GM18867 (cell line): ENCODE measurements at regions not wholly inside any gene's neighbourhood (a gene's known extent, or its start where the extent isn't known, plus 50 kb on each side); places are given as distances from the start of the nearest gene placed in this dataset.

Source experiments
- ATAC-seq: cut with Tn5 transposase; IDR thresholded peaks from one replicate; pipeline ENCODE4 v1.9.1; 2021; ENCODE audit warnings: mild to moderate bottlenecking, moderate library complexity; ENCODE audit not compliant: unreplicated experiment

DNA sequence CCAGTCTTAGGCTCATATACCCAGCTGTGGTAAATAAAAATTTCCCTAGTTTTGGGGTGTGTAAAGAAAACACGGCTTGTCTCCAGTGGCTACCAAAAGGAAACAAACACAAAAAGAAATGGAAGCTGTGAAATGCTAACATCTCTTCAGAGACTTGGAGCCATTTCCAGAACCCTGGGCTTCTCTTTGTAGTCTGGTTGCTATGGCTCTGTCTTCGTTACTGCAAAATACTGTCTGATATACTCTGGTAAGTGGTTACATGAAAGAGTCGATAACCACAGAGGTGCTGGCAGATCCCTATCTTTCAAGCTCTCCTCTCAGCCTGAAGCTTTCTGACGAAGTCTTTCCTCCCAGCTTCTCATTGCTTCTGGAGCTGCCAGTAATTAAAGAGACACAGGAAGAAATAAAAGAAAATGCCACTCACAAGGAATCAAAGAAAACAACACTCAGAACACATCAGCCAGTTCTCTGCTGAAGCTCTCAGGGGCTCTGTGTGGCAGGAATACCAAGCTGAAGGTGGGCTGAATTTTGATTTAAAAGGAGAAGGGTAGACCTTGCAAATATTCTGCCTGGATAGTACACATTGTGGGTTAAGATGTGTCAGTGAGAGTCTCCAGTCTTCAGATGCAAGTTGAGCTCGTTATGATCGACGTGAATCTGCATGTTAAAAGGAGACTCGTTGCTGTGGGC is 107.6 kb upstream of the FAM9C start:
- ATAC-seq = no peak

DNA sequence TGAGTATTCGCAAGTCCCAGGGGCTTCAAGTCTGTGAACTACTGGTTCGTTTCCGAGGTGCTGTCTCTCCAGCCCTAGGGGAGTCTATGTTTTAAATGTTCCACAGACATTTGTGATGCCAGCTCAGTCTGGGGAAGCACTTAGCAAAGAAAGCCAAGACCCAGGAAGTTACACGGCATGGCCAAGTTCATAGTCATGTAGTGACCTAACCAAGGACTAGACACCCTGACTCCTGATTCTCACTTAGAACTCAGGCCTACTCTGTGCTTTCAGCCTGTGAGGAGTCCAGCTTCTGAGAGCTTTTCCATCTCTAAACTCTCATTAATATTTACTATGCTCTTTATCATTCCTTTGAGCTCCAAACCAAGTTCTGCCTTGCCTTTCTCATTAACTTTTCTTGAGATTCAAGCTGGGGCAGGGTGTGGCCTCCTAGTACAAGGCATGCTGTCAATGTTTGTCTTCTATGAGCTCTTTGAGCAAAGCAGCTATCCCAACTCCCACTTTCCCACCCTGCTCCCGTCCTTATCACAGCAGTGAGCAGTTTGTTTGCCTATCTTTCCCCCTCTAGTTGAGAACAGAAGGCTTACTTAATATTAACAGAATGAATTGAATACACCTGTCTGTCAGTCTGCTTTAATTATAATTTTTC is 105.4 kb upstream of the FAM9C start:
- no peak for ATAC-seq

DNA sequence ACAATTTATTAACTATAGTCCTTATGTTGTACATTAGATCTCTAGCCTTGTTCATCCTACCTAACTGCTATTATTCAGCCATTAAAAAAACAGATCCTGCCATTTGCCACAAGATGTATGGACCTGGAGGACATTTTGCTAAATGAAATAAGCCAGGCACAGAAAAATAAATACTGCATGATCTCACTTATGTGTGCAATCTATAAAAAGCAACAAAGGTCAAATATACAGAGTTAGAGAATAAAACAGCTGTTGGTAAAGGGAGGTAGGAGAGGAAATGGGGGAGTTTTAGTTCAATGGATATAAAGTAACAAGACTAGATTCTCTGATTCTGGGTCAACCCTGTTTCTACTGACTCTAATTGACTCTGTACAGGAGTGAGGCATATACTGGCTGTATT is 103.3 kb upstream of the FAM9C start:
- ATAC-seq = no peak

DNA sequence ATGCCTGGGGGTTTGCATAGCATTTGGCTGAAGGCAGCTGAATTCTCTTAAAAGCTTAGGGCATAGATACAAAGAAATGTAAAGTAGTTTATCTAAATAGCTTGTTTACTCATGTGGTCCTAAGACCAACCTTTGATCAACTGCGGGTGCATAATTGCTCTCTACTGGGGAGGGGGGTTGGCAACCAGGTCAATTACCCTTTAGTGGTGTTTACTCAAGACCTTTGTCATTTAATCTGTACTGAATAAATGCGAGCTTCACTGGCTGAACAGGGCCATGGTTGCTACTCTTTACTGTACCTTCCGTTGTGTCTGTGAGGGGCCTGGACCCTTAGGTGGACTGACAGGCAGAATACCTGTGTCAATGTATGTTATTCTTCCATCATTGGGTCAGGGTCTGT is 102.7 kb upstream of the FAM9C start:
- no peak for ATAC-seq

DNA sequence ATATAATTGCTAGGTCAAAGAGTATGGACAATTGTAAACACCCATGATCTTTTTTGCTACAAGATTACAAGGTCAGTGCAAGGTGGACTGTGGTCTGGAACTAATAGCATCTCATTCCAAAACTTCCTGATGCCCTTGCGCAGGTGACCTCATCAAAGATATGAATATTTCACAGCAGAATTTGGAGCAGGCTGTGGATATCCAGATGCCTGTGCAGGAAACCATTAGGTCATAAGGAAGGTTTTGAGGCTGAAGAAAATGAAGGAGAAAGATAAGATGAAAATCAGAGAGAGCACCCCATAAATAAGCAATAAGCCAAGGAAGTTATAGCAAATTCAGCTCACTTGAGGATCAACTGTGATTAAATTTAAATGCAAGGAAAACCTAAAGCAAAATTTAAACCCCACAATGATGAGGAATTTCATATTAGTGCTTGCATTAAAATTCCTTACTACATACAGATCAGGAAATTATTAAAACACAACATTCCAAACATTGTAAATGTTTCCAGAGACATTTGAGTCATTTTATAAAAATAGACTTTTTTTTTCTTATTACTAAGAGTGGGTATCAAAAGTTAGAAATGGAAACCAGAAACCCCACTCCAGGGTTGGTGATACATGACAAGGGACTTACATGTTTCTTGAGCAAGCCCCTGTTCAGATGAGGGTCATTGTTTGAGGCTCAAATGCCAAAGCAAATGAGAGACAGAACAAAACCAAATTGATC is 100.7 kb upstream of the FAM9C start:
- ATAC-seq = no peak

DNA sequence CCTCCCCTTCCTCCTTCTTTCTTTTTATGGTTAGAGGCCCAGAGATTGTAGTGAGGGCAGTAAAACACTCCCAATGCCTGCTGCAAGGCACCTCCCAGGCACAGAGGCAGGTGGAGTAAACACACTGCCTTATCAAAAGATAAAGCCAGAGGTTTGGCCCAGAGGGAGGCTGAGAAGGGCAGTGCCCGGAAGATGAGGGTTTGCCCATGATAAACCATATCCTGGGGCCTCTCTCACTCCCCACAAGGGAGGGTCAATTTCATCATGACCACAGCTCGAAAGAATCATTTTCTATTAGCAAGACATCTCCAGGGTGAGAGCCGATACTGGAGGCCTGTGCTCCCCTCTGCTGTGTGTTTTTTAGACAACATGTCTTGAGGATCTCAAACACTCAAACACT is 98.5 kb upstream of the FAM9C start:
- no peak for ATAC-seq

DNA sequence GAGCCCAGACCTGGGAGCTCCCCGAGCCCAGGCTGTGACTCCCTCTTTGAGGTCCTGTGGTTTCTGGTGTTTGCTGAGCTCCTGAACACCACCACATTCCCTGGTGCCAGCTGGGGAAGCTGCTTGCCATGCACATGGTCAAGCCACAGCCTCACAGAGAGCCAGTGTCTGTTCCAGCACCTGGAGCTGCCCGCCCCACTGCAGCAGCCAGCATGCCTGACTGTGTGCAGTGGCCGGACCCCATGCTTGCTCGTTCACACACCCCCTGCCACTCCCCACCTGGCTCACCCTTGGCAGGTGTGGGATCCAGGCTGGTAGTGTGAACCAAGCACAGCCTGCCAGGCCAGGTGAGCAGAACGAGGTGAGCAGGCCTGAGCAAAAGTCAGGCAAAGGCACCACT is 95.6 kb upstream of the FAM9C start:
- no peak for ATAC-seq

DNA sequence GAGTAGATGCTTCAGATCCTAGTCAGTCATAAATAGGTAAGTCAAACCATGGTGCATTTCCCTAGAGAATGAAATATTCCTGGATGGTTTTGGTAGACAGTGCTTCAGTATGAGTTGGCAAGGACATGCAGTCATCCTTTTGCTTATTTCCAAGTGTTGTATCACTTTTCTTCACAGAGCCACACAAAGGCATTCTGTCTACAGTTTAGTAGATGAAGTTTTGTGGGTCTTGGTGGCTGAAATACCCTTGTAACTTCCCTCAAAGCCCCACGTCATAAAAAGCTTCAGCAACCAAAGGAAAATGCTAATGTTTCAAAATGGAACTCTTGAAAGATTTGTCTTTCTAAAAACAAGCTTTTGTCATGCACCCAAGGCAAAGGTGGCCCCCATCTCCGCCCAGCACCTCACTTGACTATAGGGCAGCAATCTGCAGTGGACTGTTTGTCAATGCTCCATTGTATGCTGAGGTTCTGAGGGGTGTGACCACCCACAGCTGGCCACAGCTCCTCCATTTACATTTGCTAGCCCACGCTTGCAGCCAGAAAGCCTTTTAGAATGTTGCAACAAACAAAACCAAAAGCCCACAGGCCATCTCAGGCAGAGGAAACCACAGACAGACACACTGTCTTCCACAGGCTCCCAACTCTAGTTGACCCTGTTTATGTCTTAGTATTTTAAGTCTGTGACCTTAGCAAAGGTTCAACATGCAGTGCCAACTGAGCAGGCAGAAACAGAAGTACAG is 87.1 kb upstream of the FAM9C start:
- no peak for ATAC-seq

DNA sequence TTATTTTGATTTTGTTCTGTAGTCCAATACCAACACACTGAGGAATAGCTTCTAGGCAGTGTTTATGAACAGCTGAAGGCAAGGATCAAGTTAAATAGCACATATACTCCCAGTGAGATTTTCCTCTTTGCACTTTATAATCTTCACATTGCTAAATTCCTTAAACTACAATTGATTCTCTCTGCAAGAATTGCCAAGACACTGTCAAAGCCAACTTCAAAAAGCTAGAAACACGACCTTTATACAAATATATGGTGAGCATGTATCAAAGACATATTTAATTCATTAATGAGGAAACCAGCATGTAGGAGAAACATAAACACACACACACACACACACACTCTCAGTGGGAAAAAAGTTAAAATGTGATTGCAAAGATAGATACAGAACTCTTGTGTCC is 86.4 kb upstream of the FAM9C start:
- ATAC-seq = no peak

DNA sequence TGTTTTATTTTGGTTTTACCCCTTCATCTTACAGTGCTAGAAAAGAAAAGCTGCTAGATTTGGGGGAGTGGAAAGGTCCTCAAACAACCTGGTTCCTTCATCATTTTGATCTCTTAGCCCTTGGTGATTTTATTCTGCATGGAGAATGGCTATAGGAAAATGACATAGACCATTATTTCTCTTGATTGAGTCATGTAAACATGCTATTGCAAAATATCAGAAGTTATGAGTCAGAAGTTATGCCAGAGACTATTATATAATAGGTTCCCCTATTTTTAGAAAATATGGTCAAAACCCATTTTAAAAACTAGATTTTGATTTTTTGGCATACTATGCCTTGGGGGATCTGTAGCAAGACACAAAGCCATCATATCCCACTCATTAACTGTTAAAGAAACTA is 83.7 kb upstream of the FAM9C start:
- ATAC-seq = no peak

DNA sequence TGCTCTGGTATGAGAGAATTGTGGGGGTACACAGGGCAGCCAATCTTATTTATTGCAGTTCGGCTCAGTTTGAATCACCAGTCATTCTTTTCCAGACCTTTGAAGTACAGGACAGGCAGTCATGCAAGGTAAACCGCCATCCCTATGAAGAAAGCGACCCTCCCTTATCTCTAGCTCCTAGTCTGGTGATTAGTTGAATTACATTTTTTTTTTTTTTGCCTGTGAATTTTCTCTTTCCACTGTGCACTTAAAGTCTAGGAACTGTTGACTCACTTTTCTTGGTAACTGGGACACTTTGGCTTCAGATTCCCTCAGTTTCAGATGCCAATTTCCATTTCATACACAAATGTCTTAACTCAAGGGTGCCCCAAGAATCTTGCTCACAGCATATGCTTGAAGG is 82.4 kb upstream of the FAM9C start:
- no peak for ATAC-seq

DNA sequence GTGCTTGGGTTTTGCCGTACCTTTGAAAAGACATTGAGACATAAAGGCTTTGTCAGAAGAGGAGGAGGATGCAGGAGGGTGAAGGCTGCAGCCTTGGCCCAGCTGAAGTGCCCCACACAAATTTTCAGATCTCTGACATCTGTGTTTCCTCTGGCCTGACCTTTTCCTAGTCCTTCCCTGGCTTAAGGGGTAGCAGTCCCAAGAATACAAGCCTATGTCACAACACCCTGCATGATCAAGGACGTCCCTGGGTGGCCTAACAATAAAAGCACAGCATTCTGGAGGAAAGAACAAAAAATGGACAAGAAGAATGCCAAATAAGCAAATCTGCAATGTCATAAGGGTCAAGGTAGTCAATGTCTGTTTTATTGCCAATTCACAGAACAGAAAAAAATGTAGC is 80.8 kb upstream of the FAM9C start:
- ATAC-seq = no peak

DNA sequence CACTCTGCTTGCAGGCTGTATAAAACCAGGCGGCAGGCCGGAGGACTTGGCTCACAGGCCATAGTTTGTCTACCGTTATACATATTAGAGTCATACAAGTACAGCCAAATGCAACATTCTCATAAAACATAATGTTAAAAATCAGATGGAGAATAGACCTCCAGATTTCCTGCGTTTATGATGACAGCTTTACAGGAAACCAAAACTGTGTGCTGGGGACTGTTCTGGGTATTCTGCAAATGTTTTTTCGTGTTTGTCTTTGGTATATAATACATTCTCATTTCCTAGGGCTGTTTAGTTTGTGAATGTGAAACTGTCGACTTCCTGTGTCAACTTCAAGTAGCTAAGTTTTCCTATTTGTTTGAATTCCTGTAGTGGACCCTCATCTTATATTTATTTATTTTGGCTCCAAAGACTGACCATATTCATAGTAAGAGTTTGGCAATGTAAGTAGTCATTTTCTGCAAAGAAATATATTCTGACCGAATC is 79.5 kb upstream of the FAM9C start:
- no peak for ATAC-seq

DNA sequence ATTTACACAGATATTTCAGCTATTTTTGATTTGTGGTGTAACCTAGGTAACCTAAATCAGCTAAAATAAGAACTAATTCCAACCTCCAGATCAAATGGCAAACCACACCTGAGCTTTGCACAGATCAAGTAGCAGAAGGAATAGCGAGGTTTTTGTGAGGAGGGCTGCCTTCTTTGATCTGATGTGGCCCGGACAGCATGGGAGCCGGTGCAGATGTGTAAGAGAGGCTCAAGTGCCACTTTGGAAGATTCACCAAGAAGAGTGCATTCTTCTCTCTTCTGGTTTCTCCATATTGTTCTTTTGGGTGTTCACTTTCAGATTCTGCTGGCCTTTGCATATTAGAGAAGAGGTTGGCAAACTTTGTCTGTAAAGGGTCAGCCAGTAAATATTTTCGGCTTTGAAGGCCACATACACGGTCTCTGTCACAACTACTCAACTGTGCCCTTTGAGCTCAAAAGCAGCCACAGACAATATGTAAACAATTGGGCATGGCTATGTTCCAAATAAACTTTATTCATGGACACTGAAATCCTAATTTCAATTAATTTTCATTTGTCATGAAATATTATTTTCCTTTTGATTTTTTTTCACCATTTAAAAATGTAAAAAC is 78.9 kb upstream of the FAM9C start:
- ATAC-seq = no peak

DNA sequence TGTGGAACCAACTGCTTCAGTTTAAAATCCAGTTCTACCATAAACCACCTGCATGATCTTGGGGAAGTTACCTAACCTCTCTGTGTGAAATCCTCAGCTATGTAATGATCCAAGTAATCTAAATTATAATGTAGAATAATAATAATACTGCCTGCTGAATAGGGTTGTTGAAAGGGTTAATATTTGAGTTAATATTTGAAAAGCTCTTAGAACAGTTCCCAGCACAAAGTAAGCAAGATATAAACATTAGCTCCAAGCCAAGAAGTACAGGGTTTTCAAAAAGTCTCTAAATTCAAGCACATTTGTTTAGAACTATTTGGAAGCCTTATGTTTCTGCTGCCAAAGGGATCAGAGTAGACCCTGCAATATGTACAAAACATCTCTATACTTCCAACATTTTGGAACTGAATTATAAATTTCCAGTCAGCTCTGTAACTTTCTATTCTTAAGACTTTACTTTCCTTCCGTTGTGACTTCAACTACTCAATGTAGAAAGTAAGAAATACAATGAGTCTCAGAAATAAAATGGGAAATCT is 76.7 kb upstream of the FAM9C start:
- ATAC-seq = no peak

DNA sequence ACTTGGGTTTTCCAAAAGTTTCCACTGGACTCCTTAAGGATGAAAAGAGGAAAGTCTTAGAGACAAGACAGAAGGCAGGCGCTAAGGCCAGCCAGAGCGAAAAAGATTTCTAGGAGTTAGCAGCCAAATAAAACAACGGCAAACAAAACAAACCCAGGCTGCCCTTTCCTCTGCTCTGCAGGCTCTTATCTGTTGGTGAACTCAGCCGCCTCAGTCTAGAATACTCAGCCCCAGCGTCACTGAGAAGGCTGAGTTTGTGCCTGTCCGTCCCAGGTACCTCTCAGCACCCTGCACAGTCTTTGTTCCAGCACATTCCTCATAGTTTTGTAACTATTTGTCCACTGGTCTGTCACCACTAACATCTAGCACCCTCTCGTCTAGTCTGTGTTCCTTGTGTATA is 75.6 kb upstream of the FAM9C start:
- no peak for ATAC-seq

DNA sequence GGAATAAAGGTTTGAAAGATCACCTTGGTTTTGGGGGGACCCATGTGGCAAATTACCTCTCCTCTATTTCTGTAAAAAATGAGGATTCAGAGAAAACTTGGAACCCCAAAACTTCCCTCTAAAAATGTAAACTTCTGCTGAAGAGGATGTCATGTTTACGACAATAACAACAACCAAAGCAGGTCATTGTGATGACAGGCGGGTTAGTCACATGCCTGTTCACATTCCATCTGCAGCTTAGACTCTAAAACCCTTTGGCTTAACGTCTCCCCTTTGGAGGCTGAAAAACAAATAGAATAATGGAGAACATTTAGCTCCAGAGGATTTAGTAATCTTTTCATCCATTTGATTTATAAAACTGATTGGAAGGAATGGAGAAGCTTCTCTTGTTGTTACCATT is 75.0 kb upstream of the FAM9C start:
- no peak for ATAC-seq

DNA sequence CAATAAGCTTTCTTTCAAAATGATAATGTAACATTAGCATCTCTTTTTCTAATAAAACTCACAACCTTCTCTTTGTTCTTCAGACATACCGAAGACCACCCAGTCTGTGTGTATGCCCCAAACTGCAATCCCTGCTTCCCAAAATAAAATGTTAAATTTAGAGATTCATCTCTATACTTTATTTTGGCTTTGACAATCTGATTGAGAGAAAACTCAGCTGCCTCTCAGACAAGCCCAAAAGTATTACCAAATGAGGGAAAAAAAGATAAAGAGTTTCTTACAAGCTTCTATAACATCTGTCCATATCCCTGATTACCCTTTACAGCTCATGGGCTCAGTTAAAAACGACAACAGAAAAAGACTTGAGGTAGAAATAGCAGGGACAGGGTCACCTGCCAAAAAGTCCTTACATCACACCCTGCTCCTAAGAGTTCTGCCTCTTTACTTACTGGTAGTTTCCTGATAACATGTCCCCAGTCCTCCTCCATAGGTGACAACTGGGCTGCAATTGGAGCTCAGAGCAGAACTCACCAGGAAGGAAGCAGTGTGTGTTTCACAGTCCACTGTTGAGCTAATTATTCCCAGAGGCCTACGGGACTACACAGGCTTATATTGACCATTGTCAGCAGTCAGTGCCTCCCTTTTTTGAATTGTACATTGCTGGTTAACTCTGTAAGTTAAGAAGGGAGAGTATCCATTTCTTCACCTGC is 70.9 kb upstream of the FAM9C start:
- ATAC-seq = no peak

DNA sequence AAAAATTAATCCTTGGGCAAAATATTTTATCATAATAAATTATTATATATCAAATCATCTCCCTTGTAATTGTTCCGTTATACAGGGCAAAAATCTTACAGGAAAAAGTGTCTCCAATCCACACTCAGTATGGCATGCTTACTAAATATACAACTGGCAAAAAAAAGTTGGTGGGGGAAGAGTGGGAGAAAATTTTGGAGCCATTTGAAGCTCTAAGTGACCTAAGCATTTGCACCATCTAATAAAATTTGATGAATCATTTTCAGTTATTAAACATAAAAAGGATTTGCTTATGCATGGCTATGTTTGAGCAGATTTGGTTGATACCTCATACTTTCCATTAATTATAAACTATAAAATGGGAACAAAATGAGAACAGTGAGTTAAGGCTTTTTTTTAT is 68.1 kb upstream of the FAM9C start:
- no peak for ATAC-seq
